CD14-positive monocyte (primary cell): ENCODE measurements at regions not wholly inside any gene's neighbourhood (a gene's known extent, or its start where the extent isn't known, plus 50 kb on each side); places are given as distances from the start of the nearest gene placed in this dataset.

Experiments
- DNase-seq, 3 donors: peaks; one replicate each; pipeline ENCODE4 v3.0.0-alpha.2; 2011 to 2022
- H2AFZ ChIP-seq: 2 replicates; pipeline ENCODE4 v1.6.0; 2012; ENCODE audit warnings: mild to moderate bottlenecking, low read depth, low read length, inconsistent platforms; ENCODE audit not compliant: insufficient read depth, poor library complexity, severe bottlenecking
- H3K27ac ChIP-seq, 2 donors: 1 replicate in 1 of 2; 2 replicates in 1 of 2; pipeline ENCODE4 v1.5.1; 2012 to 2013; ENCODE audit warnings: low read length in 2 of 2, control low read depth in 1 of 2, inconsistent platforms in 1 of 2, low read depth in 1 of 2, mild to moderate bottlenecking in 1 of 2
- H3K27me3 ChIP-seq, 2 donors: one replicate each; pipeline versions ENCODE4 v1.6.0 to v1.6.1; 2011 to 2013; ENCODE audit warnings: low read length in 2 of 2; ENCODE audit not compliant: control insufficient read depth in 2 of 2, insufficient read depth in 2 of 2
- H3K36me3 ChIP-seq, 2 donors: replicated peaks in 1 of 2; 1 replicate in 1 of 2; 2 replicates in 1 of 2; pipeline versions ENCODE4 v1.5.1 to v1.6.1; 2012 to 2013; ENCODE audit warnings: low read length in 2 of 2, control low read depth in 1 of 2, inconsistent platforms in 1 of 2, mild to moderate bottlenecking in 1 of 2; ENCODE audit not compliant: insufficient read depth in 2 of 2, control insufficient read depth in 1 of 2
- H3K4me1 ChIP-seq, 2 donors: 1 replicate in 1 of 2; 2 replicates in 1 of 2; pipeline versions ENCODE4 v1.5.1 to v1.6.1; 2012 to 2013; ENCODE audit warnings: low read length in 2 of 2, control low read depth in 1 of 2, inconsistent platforms in 1 of 2, mild to moderate bottlenecking in 1 of 2, moderate library complexity in 1 of 2; ENCODE audit not compliant: insufficient read depth in 2 of 2, control insufficient read depth in 1 of 2
- H3K4me2 ChIP-seq: replicated peaks from 2 replicates; pipeline ENCODE3; 2012; ENCODE audit warnings: low read length, moderate library complexity, mild to moderate bottlenecking; ENCODE audit not compliant: poor library complexity, severe bottlenecking; ENCODE audit errors: extremely low read depth
- H3K4me3 ChIP-seq, 3 experiments: fragments of 200-600 bp in 1 of 3; sonication (generic) in 1 of 3; replicated peaks in 1 of 3; 1 replicate in 2 of 3; 2 replicates in 1 of 3; pipeline ENCODE4 v1.5.1; 2011 to 2013; ENCODE audit warnings: low read length in 3 of 3, mild to moderate bottlenecking in 3 of 3, control low read depth in 2 of 3, low read depth in 2 of 3, inconsistent platforms in 1 of 3, moderate library complexity in 1 of 3
- H3K79me2 ChIP-seq: 2 replicates; pipeline ENCODE4 v1.6.0; 2012; ENCODE audit warnings: mild to moderate bottlenecking, control low read depth, inconsistent platforms, low read length, moderate library complexity; ENCODE audit not compliant: insufficient read depth
- H3K9ac ChIP-seq: 2 replicates; pipeline ENCODE4 v1.6.0; 2017; ENCODE audit warnings: low read length, mild to moderate bottlenecking; ENCODE audit not compliant: insufficient read depth, poor library complexity, severe bottlenecking
- H3K9me3 ChIP-seq, 2 donors: replicated peaks in 1 of 2; 1 replicate in 1 of 2; 2 replicates in 1 of 2; pipeline versions ENCODE4 v1.5.1 to v1.6.1; 2012 to 2013; ENCODE audit warnings: low read length in 2 of 2, control low read depth in 1 of 2; ENCODE audit not compliant: control insufficient read depth in 1 of 2, insufficient read depth in 1 of 2
- H4K20me1 ChIP-seq: 2 replicates; pipeline ENCODE4 v1.6.0; 2012; ENCODE audit warnings: mild to moderate bottlenecking, low read length, control low read depth, moderate library complexity; ENCODE audit not compliant: insufficient read depth
- H3K27ac Mint-ChIP-seq, 7 donors: one replicate each; pipeline ENCODE4 v1.8.0; 2020; ENCODE audit warnings: mild to moderate bottlenecking in 7 of 7, mixed read lengths in 7 of 7, moderate library complexity in 6 of 7, inconsistent platforms in 2 of 7
- H3K27me3 Mint-ChIP-seq, 3 donors: one replicate each; pipeline ENCODE4 v1.8.0; 2021 to 2022; ENCODE audit warnings: low read depth in 3 of 3, mild to moderate bottlenecking in 3 of 3, mixed read lengths in 3 of 3, moderate library complexity in 3 of 3, inconsistent platforms in 1 of 3
- H3K36me3 Mint-ChIP-seq, 2 donors: one replicate each; pipeline ENCODE4 v1.8.0; 2020; ENCODE audit warnings: mixed read lengths in 2 of 2, inconsistent platforms in 1 of 2, mild to moderate bottlenecking in 1 of 2
- H3K4me1 Mint-ChIP-seq: one replicate; pipeline ENCODE4 v1.8.0; 2020; ENCODE audit warnings: mild to moderate bottlenecking, mixed read lengths
- H3K4me3 Mint-ChIP-seq, 2 donors: one replicate each; pipeline ENCODE4 v1.8.0; 2020; ENCODE audit warnings: mild to moderate bottlenecking in 2 of 2, mixed read lengths in 2 of 2, moderate library complexity in 1 of 2
- H3K9me3 Mint-ChIP-seq, 7 donors: one replicate each; pipeline ENCODE4 v1.8.0; 2020 to 2022; ENCODE audit warnings: mixed read lengths in 7 of 7, mild to moderate bottlenecking in 6 of 7, moderate library complexity in 6 of 7, inconsistent platforms in 2 of 7
- WGBS: methylation state at CpG from one replicate; pipeline ENCODE4 v1.1.5; 2013; ENCODE audit warnings: missing lambda C conversion rate; ENCODE audit not compliant: insufficient coverage; 5-methylcytosine and 5-hydroxymethylcytosine counted together
- intact Hi-C, 2 donors: fragments of 100-400 bp; cut with micrococcal nuclease; formaldehyde crosslinking; loops; one replicate each; pipeline versions ENCODE4 v1.15.0 to v1.15.1; 2023
- TF ChIP-seq, protein P1 (sequence below): fragments of 200-600 bp; IDR thresholded peaks from one replicate; pipeline ENCODE4 v1.8.0; 2022; ENCODE audit warnings: antibody characterized with exemption, mild to moderate bottlenecking

DNA sequence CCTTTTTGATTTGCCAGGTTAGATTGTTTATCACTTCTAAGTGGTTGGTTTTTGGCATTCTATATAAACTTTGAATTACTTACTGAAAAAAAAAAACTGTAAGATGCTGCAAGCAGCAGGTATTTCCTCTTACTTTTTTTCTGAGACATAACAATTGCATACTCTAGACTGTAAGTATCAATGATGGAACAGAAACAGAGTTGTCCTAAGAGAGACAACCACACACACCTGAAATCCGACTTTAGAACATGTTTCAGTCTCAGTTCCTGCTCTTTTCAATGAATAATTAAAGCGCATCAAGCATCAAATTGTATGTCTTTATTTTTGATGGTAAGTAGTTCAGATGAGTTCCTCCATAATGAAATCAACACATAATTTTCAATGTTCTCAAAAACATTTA lies 105.3 kb upstream of the KHDRBS2 start:
- Histone ChIP-seq H3K4me1 (no peaks in the 10 kb centered on the region), H3K4me2 (no peak overlapping the region), H3K9me3 (no peaks in the 10 kb centered on the region), H3K27ac (no peak overlapping the region), H2AFZ (no peak overlapping the region), H3K27me3 (no peaks in the 10 kb centered on the region), H4K20me1 (no peaks in the 10 kb centered on the region), H3K9ac (no peak overlapping the region), H3K79me2 (no peaks in the 10 kb centered on the region), H3K36me3 (no peaks in the 10 kb centered on the region), H3K4me3 (no peak overlapping the region)
- TF ChIP-seq, protein P1, sequence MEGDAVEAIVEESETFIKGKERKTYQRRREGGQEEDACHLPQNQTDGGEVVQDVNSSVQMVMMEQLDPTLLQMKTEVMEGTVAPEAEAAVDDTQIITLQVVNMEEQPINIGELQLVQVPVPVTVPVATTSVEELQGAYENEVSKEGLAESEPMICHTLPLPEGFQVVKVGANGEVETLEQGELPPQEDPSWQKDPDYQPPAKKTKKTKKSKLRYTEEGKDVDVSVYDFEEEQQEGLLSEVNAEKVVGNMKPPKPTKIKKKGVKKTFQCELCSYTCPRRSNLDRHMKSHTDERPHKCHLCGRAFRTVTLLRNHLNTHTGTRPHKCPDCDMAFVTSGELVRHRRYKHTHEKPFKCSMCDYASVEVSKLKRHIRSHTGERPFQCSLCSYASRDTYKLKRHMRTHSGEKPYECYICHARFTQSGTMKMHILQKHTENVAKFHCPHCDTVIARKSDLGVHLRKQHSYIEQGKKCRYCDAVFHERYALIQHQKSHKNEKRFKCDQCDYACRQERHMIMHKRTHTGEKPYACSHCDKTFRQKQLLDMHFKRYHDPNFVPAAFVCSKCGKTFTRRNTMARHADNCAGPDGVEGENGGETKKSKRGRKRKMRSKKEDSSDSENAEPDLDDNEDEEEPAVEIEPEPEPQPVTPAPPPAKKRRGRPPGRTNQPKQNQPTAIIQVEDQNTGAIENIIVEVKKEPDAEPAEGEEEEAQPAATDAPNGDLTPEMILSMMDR = no peak
- Mint-ChIP-seq H3K9me3 (peaks cover 0 to 6% (median 2%) of the 10 kb centered on the region in 7 donors), H3K36me3 (no peaks in the 10 kb centered on the region), H3K4me3 (no peak overlapping the region), H3K27ac (no peak overlapping the region), H3K27me3 (peaks cover 0 to 2% (median 0%) of the 10 kb centered on the region in 3 donors), H3K4me1 (no peaks in the 10 kb centered on the region)
- intact Hi-C loops = no loop called here
- DNase-seq = no peak
- WGBS = no CpG with 5 or more reads among the region's 2 CpGs

DNA sequence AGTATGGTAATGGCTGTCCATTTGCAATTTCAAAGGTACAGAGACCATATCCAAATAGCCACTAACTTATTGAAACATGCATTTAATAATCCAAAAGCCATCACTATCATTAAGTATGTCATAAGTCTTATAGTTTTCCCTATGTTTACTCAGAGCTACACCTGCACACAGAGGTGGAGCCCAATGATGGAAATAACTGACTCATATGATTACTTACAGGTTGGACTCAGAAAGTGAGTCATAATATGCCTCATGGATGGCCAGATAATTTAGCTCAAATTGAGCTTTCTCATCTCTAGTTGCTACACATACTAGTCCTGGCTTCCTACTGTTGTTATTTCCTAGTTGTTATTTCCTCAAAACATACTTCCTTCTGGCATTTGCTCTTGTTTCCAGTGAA lies 104.4 kb upstream of the KHDRBS2 start:
- Histone ChIP-seq H3K4me2 (no peak overlapping the region), H3K9ac (no peak overlapping the region), H3K27ac (no peak overlapping the region), H3K4me1 (no peaks in the 10 kb centered on the region), H3K79me2 (no peaks in the 10 kb centered on the region), H3K27me3 (no peaks in the 10 kb centered on the region), H4K20me1 (no peaks in the 10 kb centered on the region), H2AFZ (no peak overlapping the region), H3K4me3 (no peak overlapping the region), H3K9me3 (no peaks in the 10 kb centered on the region), H3K36me3 (no peaks in the 10 kb centered on the region)
- TF ChIP-seq, protein P1 = no peak
- Mint-ChIP-seq H3K4me1 (no peaks in the 10 kb centered on the region), H3K4me3 (no peak overlapping the region), H3K36me3 (no peaks in the 10 kb centered on the region), H3K27ac (peak overlapping the region in 1 of 7 donors; percentile 51), H3K27me3 (peaks cover 0 to 2% (median 0%) of the 10 kb centered on the region in 3 donors), H3K9me3 (peaks cover 0 to 6% (median 2%) of the 10 kb centered on the region in 7 donors)
- no peak for DNase-seq
- intact Hi-C loops = no loop called here
